HG03575 (cell line): ENCODE measurements at regions not wholly inside any gene's neighbourhood (a gene's known extent, or its start where the extent isn't known, plus 50 kb on each side); places are given as distances from the start of the nearest gene placed in this dataset.
"Not testable (repeated sequence)": the region's sequence is repeated elsewhere in the genome, so short reads cannot be mapped to it uniquely, and the experiment has no call there.

Experiments used
- ATAC-seq: cut with Tn5 transposase; IDR thresholded peaks from one replicate; pipeline ENCODE4 v1.9.1; 2021; ENCODE audit not compliant: unreplicated experiment, insufficient number of reproducible peaks, low FRiP score; ENCODE audit errors: extremely low read depth

DNA sequence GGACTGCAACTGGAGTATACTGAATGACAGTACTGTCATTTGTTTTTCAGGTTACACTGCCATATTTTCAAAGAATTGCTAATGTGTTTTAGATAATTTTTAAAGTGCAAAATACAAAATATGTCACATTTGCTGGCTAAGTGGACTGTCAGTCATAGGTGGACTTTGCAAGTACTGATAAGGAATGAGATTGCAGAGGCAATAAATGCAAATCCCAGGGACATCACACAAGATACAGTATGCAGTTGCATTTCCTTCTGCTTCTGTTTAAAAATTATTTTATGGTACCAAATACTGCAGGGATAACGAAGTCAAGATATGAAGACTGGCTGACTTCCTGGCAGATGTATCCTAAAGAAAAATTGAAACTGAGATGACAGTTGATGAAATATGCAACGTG, 237.6 kb upstream of the MAGI2 start:
- no peak for ATAC-seq

GRCh38 chr7:79684384-79684783, 230.9 kb upstream of the MAGI2 start:
- ATAC-seq, result no peak

DNA sequence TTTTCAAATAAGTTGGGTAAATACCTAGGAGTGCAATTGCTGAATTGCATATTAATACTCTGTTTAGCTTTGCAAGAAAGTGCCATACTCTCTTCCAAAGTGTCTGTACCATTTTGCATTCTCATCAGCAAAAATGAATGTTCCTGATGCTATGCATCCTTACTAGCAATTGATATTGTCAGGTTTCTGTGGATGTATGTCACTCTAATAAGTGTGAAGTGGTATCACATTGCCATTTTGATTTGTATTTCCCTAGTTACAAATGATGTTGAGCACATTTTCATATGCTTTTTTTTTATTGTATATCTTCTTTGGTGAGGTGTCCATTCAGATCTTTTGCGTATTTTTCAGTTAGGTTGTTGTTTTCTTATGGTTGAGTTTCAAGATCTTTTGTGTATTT, 230.4 kb upstream of the MAGI2 start:
- no peak for ATAC-seq

DNA sequence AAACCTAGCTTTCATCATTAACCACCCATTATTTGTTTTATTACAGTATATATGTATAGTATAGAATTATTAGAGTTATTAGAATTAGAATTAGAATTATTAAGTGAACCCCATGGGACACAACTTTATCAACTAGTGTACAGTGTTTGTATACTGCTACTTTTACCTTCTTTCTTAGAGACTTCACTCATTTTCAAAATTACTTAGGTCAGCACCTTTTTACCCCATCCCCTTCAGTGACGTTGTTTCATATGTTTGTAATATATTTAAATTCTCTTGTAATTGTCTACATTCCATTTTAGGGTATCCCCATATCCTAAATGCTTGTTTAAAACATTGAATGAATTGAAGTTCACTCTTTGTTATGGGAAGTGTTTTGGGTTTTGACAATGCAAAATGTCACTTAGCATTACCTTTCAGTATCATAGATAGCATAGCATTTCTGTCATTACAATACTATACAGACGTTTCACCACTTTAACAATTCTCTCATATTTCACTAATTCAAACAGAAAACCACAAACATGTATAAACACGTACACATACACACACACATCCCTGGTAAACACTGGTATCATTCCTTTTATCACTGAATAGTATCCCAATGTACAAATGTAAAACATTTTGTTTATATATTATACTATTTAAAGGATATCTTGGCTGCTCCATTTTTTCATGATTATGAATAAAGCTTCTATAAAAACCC, 229.9 kb upstream of the MAGI2 start:
- no peak for ATAC-seq

GRCh38 chr7:79681454-79681853, 228.0 kb upstream of the MAGI2 start:
- no peak for ATAC-seq

GRCh38 chr7:79673969-79674368, 220.5 kb upstream of the MAGI2 start:
- ATAC-seq, result no peak

- ATAC-seq, result no peak
These were observed 220.0 kb upstream of the MAGI2 start for GRCh38 chr7:79673421-79673820.

DNA sequence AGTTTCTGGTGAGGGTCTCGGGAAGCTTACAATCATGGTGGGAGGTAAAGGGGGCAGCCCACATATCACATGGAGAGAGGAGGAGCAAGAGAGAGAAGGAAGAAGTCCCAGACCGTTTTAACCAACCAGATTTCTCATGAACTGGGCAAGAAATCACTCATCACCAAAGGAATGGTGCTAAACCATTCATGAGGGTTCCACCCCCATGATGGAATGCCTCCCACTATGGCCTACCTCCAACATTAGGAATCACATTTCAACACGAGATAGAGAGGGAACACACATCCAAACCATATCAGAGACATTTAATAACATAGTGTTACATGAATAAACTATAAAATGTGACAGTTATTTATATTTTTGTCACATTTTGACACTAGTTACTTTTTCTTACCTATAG, 214.8 kb upstream of the MAGI2 start:
- ATAC-seq, result no peak

DNA sequence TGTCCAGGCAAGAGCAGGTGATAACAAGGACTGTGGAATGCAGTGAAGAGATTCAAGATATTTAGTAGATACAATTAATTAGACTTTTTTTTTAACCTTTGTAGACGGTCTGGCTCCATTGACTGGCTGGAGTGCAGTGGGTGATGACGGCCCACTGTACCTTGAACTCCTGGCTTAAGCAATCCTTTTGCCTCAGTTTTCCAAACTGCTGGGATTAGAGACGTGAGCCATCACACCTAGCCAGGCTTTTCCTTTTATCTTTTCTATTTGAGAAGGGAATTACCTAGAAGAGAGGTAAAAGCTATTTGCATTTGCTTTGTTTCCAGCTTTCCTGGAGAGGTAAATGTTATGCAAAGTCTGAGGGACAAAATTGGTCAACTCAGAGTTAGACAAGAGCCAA, 213.0 kb upstream of the MAGI2 start:
- no peak for ATAC-seq

GRCh38 chr7:79664884-79665676, 211.6 kb upstream of the MAGI2 start:
- ATAC-seq, result no peak

- no peak for ATAC-seq
These were observed 204.8 kb upstream of the MAGI2 start for GRCh38 chr7:79658304-79658703.

DNA sequence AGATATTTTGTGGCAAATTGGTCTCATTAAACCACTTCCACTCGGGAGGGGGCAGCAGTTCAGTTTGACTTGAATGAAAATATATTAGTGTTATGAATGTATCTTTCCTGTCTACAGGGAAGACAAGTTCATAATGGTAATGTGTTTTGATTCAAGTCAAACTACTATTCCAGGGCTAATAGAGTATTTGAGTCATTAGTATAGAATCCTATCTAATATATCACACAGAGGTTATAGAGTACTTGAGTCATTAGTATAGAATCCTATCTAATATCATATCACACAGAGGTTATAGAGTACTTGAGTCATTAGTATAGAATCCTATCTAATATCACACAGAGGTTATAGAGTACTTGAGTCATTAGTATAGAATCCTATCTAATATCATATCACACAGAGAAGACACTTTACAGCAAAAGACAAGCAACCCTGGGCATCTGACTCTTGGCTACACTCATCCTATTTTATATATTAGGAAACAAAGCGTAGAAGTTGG, 199.7 kb upstream of the MAGI2 start:
- ATAC-seq, result no peak

GRCh38 chr7:79652619-79653018, 199.2 kb upstream of the MAGI2 start:
- no peak for ATAC-seq

DNA sequence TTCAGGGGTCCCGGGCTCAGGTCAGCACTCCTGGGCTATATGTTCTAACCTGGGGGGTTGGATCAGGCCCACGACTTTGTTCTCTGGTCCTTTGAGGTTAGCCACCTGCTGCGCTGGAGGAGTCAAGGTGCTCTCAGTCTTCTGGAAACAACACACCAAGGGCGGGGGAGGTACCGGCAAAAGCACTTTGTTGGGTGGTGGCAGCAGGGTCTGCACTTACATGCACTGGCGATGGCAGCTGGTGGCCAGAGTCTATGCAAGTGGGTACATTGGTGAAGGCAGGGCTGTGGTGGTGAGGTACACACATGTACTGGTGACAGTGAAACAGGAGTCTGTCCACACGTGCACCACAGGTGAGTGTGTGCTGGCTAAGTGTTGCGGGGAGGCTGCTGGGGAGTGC, 194.2 kb upstream of the MAGI2 start:
- ATAC-seq, result no peak

- ATAC-seq, result no peak
These were observed 192.8 kb upstream of the MAGI2 start for GRCh38 chr7:79646278-79646677.

GRCh38 chr7:79636849-79637248, 183.4 kb upstream of the MAGI2 start:
- ATAC-seq, result no peak

DNA sequence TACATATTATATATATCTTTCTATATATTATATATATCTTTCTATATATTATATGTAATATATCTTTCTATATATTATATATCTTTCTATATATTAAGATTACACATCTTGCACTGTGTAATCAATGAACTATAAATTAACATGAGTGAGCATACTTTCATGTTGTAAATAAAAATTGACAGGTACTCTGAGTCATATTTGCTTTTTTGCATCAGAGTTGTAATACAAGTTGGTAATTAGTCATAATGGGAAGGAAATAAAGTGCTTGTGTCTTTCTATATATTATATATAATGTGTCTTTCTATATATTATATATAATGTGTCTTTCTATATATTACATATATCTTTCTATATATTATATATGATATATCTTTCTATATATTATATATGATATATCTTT, 172.5 kb upstream of the MAGI2 start:
- ATAC-seq, result not testable (repeated sequence)

GRCh38 chr7:79624336-79624735, 170.9 kb upstream of the MAGI2 start:
- no peak for ATAC-seq

GRCh38 chr7:79622781-79623180, 169.3 kb upstream of the MAGI2 start:
- ATAC-seq, result no peak

GRCh38 chr7:79620291-79620690, 166.8 kb upstream of the MAGI2 start:
- ATAC-seq, result no peak
